HG03432 (cell line): ENCODE measurements at regions not wholly inside any gene's neighbourhood (a gene's known extent, or its start where the extent isn't known, plus 50 kb on each side); places are given as distances from the start of the nearest gene placed in this dataset.
"Not testable (repeated sequence)": the region's sequence is repeated elsewhere in the genome, so short reads cannot be mapped to it uniquely, and the experiment has no call there.

Source experiments
- ATAC-seq: cut with Tn5 transposase; IDR thresholded peaks from one replicate; pipeline ENCODE4 v1.9.1; 2021; ENCODE audit warnings: mild to moderate bottlenecking, moderate library complexity; ENCODE audit not compliant: unreplicated experiment

GRCh38 chr1:60619581-60619980 is 462.8 kb upstream of the NFIA start:
- ATAC-seq, result no peak

GRCh38 chr1:60615666-60616065 is 466.7 kb upstream of the NFIA start:
- no peak for ATAC-seq

- no peak for ATAC-seq
These were observed 469.6 kb upstream of the NFIA start for GRCh38 chr1:60612790-60613189.

- not testable (repeated sequence) for ATAC-seq
These were observed 475.4 kb upstream of the NFIA start for GRCh38 chr1:60606921-60607320.

- ATAC-seq, result no peak
These were observed 481.8 kb upstream of the NFIA start for GRCh38 chr1:60600532-60600931.

- no peak for ATAC-seq
These were observed 482.8 kb upstream of the NFIA start for GRCh38 chr1:60599574-60599973.

GRCh38 chr1:60598041-60598910 is 484.1 kb upstream of the NFIA start:
- ATAC-seq, result no peak

- ATAC-seq, result no peak
These were observed 485.3 kb upstream of the NFIA start for GRCh38 chr1:60596791-60597750.

- no peak for ATAC-seq
These were observed 490.8 kb upstream of the NFIA start for GRCh38 chr1:60591583-60591982.

- ATAC-seq, result no peak
These were observed 492.4 kb upstream of the NFIA start for GRCh38 chr1:60589916-60590315.

- ATAC-seq, result no peak
These were observed 493.2 kb upstream of the NFIA start for GRCh38 chr1:60589046-60589748.

- ATAC-seq, result no peak
These were observed 498.0 kb upstream of the NFIA start for GRCh38 chr1:60584371-60584770.

GRCh38 chr1:60583696-60584095 is 498.7 kb upstream of the NFIA start:
- ATAC-seq, result no peak

- ATAC-seq, result no peak
These were observed 500.7 kb upstream of the NFIA start for GRCh38 chr1:60581455-60582220.

- ATAC-seq, result no peak
These were observed 503.5 kb upstream of the C1orf87 start for GRCh38 chr1:60577029-60577428.

- ATAC-seq, result no peak
These were observed 501.9 kb upstream of the C1orf87 start for GRCh38 chr1:60575326-60575977.

GRCh38 chr1:60573726-60574409 is 500.3 kb upstream of the C1orf87 start:
- no peak for ATAC-seq

- no peak for ATAC-seq
These were observed 499.6 kb upstream of the C1orf87 start for GRCh38 chr1:60573121-60573520.

GRCh38 chr1:60572378-60572777 is 498.8 kb upstream of the C1orf87 start:
- no peak for ATAC-seq
